Fibroblast of the aortic adventitia (primary cell): ENCODE measurements at regions not wholly inside any gene's neighbourhood (a gene's known extent, or its start where the extent isn't known, plus 50 kb on each side); places are given as distances from the start of the nearest gene placed in this dataset.
"Not testable (repeated sequence)": the region's sequence is repeated elsewhere in the genome, so short reads cannot be mapped to it uniquely, and the experiment has no call there.

Experiments
- DNase-seq: peaks from one replicate; pipeline ENCODE4 v3.0.0-alpha.2; 2010; ENCODE audit warnings: low read depth
- H3K4me3 ChIP-seq: 2 replicates; pipeline ENCODE4 v1.5.1; 2011; ENCODE audit warnings: low read depth, mild to moderate bottlenecking, control low read depth, low read length, moderate library complexity
- CTCF ChIP-seq: IDR thresholded peaks from 2 replicates; pipeline ENCODE4 v1.5.1; 2011; ENCODE audit warnings: mild to moderate bottlenecking, low read length, control low read depth, inconsistent platforms; ENCODE audit not compliant: insufficient read depth

- H3K4me3 ChIP-seq: no peak overlapping the region
- no peak for DNase-seq
- no peak for TF ChIP-seq CTCF
Observed at GRCh38 chr7:153408360-153409335, 643.5 kb upstream of the DPP6 start.

GRCh38 chr7:153409567-153410342, 642.4 kb upstream of the DPP6 start:
- not testable (repeated sequence) for H3K4me3 ChIP-seq, DNase-seq

GRCh38 chr7:153410997-153411642, 641.1 kb upstream of the DPP6 start:
- not testable (repeated sequence) for DNase-seq, H3K4me3 ChIP-seq

- H3K4me3 ChIP-seq: not testable (repeated sequence)
Observed at GRCh38 chr7:153412114-153412823, 639.9 kb upstream of the DPP6 start.

GRCh38 chr7:153412824-153413198, 639.4 kb upstream of the DPP6 start:
- not testable (repeated sequence) for DNase-seq, H3K4me3 ChIP-seq

More at GRCh38 chr7:153412114-153412823, 639.9 kb upstream of the DPP6 start:
- DNase-seq: not testable (repeated sequence)

GRCh38 chr7:153413199-153413539, 639.0 kb upstream of the DPP6 start:
- no peak for DNase-seq
- no peak overlapping the region for H3K4me3 ChIP-seq
- TF ChIP-seq CTCF: no peak

GRCh38 chr7:153413540-153414287, 638.5 kb upstream of the DPP6 start:
- TF ChIP-seq CTCF: no peak
- DNase-seq: no peak

GRCh38 chr7:153414288-153414629, 637.9 kb upstream of the DPP6 start:
- no peak overlapping the region for H3K4me3 ChIP-seq
- no peak for TF ChIP-seq CTCF
- DNase-seq: no peak

More at GRCh38 chr7:153413540-153414287, 638.5 kb upstream of the DPP6 start:
- H3K4me3 ChIP-seq: no peak overlapping the region
